ENCODE measurements at regions not wholly inside any gene's neighbourhood (a gene's known extent, or its start where the extent isn't known, plus 50 kb on each side); places are given as distances from the start of the nearest gene placed in this dataset.

DNA sequence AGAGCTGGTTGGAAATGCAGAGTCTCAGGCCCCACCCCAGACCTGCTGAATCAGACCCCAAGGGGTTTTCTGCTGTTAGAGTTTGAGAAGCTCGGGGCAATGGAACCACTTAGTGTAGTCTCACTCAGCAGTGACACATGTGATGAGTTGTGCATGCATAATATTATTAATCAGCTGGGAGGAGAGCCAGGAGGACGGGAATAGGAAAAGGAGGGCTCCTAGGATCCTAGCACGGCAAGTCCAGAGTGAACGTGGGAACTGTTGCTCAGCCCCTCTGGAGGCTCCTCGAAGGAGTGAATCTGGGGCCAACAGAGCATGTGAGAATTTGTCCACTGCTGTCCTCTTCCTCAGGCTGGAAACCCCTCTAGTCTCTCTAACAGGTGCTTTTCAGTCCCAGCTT, 87.1 kb downstream of the HS1BP3 start:
- no peaks in the 10 kb centered on the region for H3K9me3 ChIP-seq (replicated peaks)
- no peak overlapping the region for H3K4me3 ChIP-seq
- no peak for DNase-seq (ENCODE audit: low read depth in 1 of 2, low spot score in 2 of 2)
- no peaks in the 10 kb centered on the region for H3K27me3 ChIP-seq (replicated peaks)
- H3K36me3 ChIP-seq = no peaks in the 10 kb centered on the region
- H3K4me1 ChIP-seq (replicated peaks) = peaks cover 34% of the 10 kb centered on the region
- H3K27ac ChIP-seq = no peak overlapping the region

DNA sequence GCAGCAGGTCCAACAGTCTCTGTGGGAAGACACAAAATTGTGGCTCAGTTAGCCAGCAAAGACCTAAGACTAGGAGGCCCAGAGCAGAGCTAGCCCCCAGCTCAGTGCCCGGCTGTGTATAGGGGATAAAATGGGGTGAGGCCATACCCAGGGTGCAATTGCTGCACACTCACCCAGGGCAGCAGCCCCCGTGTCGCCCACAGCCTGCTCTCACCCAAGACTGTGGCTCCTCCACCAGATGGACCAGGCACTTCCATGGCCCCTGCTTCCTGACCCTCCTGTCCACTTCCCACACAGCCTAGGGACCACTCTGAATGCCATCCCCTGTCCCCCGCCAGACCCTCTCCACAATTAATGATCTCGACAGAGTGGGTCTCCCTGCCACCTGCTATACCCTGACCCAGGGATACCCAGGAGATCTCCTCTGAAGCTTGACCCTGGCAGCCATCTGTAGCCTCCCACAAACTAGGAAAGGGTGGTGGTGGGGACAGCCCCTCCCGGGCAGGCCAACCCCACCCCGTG, 85.7 kb downstream of the HS1BP3 start:
- Histone ChIP-seq H3K36me3 (no peaks in the 10 kb centered on the region), H3K27ac (no peak overlapping the region), H3K27me3 (replicated peaks) (no peaks in the 10 kb centered on the region), H3K4me3 (no peak overlapping the region), H3K4me1 (replicated peaks) (peaks cover 44% of the 10 kb centered on the region), H3K9me3 (replicated peaks) (no peaks in the 10 kb centered on the region)
- no peak for DNase-seq (ENCODE audit: low read depth in 1 of 2, low spot score in 2 of 2)

DNA sequence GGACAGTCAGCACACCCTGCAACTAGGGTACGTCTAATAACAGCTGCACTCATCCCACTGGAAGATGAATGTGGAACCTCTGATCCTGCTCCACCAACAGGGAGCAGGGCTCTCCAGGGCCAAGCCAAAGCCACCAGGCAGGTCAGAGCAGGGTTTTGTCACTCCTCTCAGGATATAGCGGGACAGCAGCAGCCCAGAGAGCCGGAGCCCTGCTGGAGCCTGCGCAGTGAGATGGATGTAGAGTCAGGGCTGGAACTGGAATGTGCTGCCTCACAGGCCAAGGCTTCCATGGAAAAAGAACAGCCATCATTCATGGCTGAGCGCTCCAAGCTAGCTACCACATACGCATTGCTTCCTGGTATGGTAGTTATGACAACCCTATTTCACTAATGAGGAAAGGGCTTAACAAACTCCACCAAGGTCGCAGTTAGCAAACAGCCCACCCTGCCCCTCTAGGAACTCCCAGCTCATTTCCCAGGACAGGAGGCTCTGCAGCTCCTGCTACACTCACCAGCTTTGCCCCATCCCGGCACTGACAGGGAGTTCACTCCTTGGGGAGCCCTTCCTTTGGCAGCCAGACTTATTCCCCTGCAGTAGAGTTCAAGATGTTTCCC, 85.2 kb downstream of the HS1BP3 start:
- H3K27me3 ChIP-seq (replicated peaks) = no peaks in the 10 kb centered on the region
- H3K4me1 ChIP-seq (replicated peaks) = peaks cover 44% of the 10 kb centered on the region
- H3K4me3 ChIP-seq = no peak overlapping the region
- DNase-seq (ENCODE audit: low read depth in 1 of 2, low spot score in 2 of 2) = no peak
- H3K36me3 ChIP-seq = no peaks in the 10 kb centered on the region
- no peak overlapping the region for H3K27ac ChIP-seq
- H3K9me3 ChIP-seq (replicated peaks) = no peaks in the 10 kb centered on the region

DNA sequence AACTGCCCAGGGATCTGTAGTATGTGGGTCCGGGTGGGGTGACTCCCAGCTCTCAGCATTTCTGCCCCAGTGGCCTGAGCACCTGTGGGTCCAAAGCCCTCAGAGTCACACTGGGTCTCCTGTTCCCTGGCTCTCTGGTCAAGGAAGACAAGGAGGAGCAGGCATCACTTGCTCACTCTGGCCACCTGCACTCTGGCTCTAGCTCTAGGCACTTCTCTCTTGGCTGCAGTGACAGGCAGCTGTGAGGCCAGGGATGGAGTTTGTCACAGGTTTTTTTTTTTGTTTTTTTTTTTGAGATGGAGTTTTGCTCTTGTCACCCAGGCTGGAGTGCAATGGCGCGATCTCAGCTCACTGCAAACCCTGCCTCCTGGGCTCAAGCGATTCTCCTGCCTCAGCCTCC, 84.6 kb downstream of the HS1BP3 start:
- DNase-seq (ENCODE audit: low read depth in 1 of 2, low spot score in 2 of 2) = no peak
- no peaks in the 10 kb centered on the region for H3K9me3 ChIP-seq (replicated peaks)
- no peak overlapping the region for H3K27ac ChIP-seq
- H3K36me3 ChIP-seq = no peaks in the 10 kb centered on the region
- no peaks in the 10 kb centered on the region for H3K27me3 ChIP-seq (replicated peaks)
- no peak overlapping the region for H3K4me3 ChIP-seq
- peaks cover 40% of the 10 kb centered on the region for H3K4me1 ChIP-seq (replicated peaks)

DNA sequence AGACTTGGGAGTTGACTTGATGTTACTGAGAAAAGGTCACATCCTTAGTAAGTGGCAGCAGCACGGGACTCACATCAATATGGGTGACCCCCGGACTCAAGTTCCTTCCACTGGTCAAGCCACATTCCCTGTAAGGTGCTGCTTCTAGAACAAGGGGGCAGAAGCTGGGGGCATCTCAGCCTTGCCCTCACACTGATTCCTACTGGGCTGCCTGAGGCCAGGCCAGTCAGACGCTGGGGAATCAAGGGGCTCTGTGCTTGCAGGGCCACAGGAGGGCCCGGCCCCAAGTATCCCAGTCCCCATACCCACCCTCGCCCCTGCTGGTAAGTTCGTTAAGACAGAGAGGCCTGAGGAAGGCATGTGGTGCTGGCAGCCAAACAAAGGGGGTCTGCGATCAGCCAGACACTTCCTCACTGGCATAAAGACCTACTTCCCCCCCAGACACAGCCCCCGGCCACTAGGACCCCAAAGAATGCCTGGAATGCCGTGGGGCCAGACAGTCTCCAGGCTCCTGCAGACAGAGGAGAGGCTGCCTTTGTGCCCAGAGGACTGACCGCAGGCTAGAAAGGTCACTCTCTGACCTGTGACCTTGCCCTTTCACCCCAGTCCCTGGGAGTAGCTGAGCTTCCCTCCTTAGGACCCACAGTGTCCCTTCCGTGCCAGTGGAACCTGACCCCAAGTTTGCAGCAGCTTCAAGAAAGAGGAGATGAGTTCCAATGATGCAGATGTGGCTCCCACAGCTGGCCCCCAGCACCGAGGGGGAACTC, 83.6 kb downstream of the HS1BP3 start:
- Histone ChIP-seq H3K4me1 (replicated peaks) (peaks cover 31% of the 10 kb centered on the region), H3K27me3 (replicated peaks) (no peaks in the 10 kb centered on the region), H3K27ac (no peak overlapping the region), H3K9me3 (replicated peaks) (no peaks in the 10 kb centered on the region), H3K36me3 (no peaks in the 10 kb centered on the region), H3K4me3 (no peak overlapping the region)
- no peak for DNase-seq (ENCODE audit: low read depth in 1 of 2, low spot score in 2 of 2)
